Jurkat, Clone E6-1 (cell line): ENCODE measurements at regions not wholly inside any gene's neighbourhood (a gene's known extent, or its start where the extent isn't known, plus 50 kb on each side); places are given as distances from the start of the nearest gene placed in this dataset.
"Not testable (repeated sequence)": the region's sequence is repeated elsewhere in the genome, so short reads cannot be mapped to it uniquely, and the experiment has no call there.

Experiments used
- DNase-seq: peaks from one replicate; pipeline ENCODE4 v3.0.0-alpha.2; 2011; ENCODE audit warnings: low read depth, low spot score
- H3K4me3 ChIP-seq: 2 replicates; pipeline ENCODE4 v1.5.1; 2011; ENCODE audit warnings: mild to moderate bottlenecking, low read length, control low read depth, moderate library complexity

DNA sequence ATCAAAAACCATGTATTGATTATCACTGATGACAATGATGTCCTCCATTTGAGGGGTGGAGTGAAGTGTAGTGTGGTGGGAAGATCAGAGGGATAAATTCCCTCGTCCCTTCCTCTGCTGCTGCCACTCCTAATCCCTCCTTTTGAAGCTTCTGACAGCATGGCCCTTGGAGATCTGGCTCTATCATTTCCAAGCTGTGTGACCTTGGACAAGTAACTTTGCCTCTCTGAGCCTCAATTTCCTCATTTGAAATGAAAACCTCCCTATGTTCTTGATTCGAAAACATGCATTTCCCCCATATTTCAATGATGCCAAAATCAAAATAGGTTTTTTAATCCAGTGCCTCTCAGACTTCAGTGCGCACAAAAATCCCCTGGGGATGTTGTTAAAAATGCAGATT lies 231.6 kb downstream of the RBM19 start:
- no peak for DNase-seq
- H3K4me3 ChIP-seq = no peak overlapping the region

DNA sequence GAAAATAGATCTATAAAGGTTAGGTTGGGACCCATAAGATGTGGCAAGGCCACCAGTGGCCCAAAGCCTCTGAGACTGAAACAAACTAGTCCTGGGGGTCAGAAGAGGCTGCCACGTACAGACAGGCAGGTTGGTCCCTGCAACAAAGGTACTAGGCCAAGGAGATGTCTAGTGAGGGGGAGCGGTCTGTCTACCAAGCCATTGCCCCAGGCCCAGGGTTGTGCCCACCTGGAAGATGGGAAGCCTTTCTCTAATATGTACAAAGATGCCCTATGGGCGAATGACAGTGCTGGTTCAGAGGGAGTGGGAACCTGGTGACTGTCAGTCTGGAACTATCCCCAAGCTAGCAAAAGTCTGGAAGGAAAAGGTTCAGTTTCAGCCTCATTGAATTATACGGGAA lies 233.2 kb downstream of the RBM19 start:
- no peak for DNase-seq

DNA sequence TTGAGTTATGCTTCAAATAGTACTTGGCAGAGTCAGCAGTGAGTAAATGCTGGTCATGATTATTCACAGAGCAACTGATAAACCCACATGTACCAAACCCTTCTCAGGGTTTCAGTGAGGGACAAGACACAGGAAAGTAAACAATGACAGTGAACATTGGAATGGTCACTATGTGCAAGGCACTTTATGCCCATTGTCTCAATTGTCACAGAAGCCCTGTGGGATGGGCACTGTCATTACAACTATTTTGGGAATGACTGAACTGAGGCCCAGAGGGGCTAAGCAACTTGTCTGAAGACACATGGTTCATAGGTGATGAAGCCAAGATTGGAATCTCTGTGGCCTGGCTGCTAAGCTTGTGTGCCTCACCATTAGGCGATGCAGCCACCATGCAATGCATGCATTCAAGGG lies 238.5 kb downstream of the RBM19 start:
- H3K4me3 ChIP-seq = no peak overlapping the region
- no peak for DNase-seq

More for the DNA sequence above, 233.2 kb downstream of the RBM19 start:
- H3K4me3 ChIP-seq = no peak overlapping the region

- DNase-seq = no peak
- H3K4me3 ChIP-seq = no peak overlapping the region
Measured at GRCh38 chr12:113726254-113726819, 239.8 kb downstream of the RBM19 start.

- no peak for DNase-seq
- no peak overlapping the region for H3K4me3 ChIP-seq
Measured at GRCh38 chr12:113725557-113725876, 240.6 kb downstream of the RBM19 start.

DNA sequence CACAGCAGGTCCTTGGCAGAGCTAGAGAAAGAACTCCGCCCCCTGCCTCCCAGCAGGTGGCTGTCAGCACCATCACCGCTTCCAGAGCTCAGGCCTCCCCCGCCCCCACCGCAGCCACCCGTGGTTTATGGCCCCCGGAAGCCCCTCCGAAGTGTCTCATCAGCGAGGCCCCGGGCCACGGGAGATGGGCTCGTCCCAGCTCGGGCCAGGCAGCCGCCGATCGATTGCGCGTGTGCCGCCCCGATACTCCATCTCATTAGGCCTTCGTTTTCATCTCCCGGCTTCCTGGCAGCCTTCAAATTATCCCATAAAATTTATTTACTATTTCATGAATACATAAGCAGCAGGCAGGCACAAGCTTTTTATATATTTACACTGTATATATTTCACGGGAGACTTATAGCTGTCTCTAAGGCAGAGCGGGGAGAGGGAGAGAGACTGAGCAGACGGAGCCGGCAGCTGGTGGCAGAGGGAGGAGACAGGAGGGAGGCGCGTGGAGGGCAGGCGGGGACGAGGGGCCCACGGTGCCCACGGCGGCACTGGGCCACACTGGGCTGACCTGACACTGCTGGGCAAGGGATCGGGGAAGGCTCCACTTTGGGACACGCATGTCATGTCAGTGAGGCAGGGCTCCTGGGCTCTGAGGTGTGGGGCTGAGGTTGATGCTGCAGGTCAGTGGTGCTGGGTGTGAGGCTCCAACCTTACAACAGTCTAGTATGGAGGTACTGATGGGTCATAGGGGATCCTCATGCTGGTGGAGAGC lies 241.2 kb downstream of the RBM19 start:
- DNase-seq = no peak
- H3K4me3 ChIP-seq = no peak overlapping the region

- H3K4me3 ChIP-seq = no peak overlapping the region
- no peak for DNase-seq
Measured at GRCh38 chr12:113723631-113724030, 242.5 kb downstream of the RBM19 start.

GRCh38 chr12:113722747-113723146 lies 243.4 kb downstream of the RBM19 start:
- DNase-seq = no peak
- H3K4me3 ChIP-seq = no peak overlapping the region

DNA sequence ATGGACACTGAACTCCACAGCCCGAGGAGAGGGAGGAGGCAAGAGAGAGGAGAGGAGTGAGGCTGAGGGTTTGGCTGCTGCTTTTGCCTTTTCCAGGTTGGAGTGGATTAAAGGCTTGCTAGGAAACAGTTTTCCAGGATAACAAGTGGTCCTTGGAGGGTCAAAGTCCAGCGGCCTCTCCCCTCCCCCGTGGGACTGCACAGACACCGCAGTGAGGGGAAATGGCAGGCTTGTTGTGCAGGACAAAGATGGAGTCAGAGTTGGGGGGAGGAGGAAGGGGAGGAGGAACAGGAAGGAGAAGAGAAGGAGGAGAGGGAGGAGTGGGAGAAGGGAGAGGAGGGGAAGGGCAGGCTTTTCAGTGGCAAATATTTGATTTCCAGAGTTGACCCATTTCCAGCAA lies 245.5 kb downstream of the RBM19 start:
- no peak overlapping the region for H3K4me3 ChIP-seq
- no peak for DNase-seq

DNA sequence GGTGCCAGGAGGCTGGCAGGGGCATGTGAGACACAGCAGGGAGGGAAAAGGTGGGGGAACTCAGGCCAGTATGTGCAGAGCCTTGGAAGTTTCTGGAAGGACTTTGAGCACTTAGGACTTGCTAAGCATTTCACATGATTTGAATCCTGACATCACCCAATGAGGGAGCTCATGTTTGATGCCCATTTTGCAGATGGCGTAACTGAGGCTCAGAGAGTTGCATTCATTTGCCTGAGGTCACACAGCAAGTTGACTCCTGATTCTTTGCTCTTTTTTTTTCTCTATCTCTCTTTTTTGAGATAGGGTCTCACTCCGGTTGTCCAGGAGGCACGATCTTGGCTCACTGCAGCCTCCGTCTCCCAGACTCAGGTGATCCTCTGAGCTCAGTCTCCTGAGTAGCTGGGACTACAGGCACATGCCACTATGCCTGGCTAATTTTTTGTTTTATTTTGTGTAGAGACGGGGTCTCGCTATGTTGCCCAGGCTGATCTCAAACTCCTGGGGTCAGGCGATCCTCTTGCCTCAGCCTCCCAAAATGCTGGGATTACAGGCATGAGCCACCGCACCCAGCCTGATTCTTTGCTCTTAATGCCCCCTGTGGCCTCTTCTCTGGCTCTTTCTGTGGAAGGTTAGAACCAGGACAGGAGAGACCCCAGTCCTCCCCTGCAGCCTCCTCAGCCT lies 246.1 kb downstream of the RBM19 start:
- DNase-seq = no peak
- no peak overlapping the region for H3K4me3 ChIP-seq

DNA sequence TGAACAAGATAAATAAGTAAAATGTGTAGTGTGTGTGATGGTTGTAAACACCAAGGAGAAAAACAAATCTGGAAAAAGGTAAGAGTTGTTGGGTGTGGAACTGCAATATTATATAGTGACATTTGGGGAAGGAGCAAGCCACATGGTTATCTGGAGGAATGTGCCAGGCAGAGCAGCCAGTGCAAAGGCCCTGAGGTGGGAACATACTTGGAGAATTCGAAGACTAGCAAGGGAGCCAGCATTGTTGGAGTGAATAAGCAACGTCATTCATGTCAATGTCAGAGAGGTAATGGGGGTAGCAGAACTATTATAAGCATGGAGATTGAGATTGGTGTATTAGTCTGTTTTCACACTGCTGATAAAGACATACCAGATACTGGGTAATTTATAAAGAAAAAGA lies 241.5 kb upstream of the LHX5 start:
- DNase-seq = no peak
- H3K4me3 ChIP-seq = no peak overlapping the region

GRCh38 chr12:113712481-113712880 lies 240.8 kb upstream of the LHX5 start:
- DNase-seq = no peak
- no peak overlapping the region for H3K4me3 ChIP-seq

DNA sequence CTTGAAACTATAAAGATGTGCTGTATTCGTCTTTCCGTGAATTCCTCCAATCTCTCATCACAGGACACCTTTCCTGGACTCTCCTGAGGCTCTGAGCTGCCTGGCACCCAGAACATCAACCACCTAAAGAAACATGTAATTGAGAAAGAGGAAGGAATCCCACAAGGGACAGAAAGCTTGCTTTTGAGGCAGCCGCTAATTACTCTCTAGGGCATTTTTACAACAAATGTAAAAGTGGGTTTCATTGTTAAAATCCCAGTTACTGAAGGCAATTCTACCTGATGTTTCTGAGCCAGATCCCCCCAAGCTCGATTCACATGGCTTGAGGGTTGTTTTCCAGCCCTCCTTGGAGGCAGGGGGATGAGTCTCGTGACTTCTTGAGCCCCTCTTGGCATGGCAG lies 238.5 kb upstream of the LHX5 start:
- no peak overlapping the region for H3K4me3 ChIP-seq
- no peak for DNase-seq

- no peak for DNase-seq
- no peak overlapping the region for H3K4me3 ChIP-seq
Measured at GRCh38 chr12:113709456-113709855, 237.8 kb upstream of the LHX5 start.

GRCh38 chr12:113702836-113703235 lies 231.2 kb upstream of the LHX5 start:
- DNase-seq = no peak
- H3K4me3 ChIP-seq = no peak overlapping the region

- no peak overlapping the region for H3K4me3 ChIP-seq
- no peak for DNase-seq
Measured at GRCh38 chr12:113702276-113702675, 230.6 kb upstream of the LHX5 start.

- no peak for DNase-seq
- H3K4me3 ChIP-seq = no peak overlapping the region
Measured at GRCh38 chr12:113700943-113701342, 229.3 kb upstream of the LHX5 start.

- H3K4me3 ChIP-seq, DNase-seq: not testable (repeated sequence)
Measured at GRCh38 chr12:113699984-113700383, 228.3 kb upstream of the LHX5 start.

DNA sequence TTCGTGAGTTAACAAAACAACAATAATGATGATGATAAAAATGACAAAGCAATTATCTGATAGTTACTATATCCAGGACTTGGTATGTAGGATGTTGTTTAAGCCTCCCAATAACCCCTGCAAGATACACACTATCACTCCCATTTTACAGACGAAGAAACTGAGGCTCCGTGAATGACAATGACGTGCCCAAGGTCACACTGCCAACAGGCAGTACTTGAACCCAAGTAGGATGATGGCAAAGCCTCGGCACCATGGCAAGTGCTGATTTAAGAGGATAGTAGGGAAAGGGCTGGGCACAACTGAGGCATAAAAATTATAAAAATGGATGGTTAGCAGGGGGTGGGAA lies 226.8 kb upstream of the LHX5 start:
- no peak for DNase-seq
- H3K4me3 ChIP-seq = no peak overlapping the region

- H3K4me3 ChIP-seq = no peak overlapping the region
- no peak for DNase-seq
Measured at GRCh38 chr12:113697651-113698509, 226.2 kb upstream of the LHX5 start.
